GM19025 (cell line): ENCODE measurements at regions not wholly inside any gene's neighbourhood (a gene's known extent, or its start where the extent isn't known, plus 50 kb on each side); places are given as distances from the start of the nearest gene placed in this dataset.
"Not testable (repeated sequence)": the region's sequence is repeated elsewhere in the genome, so short reads cannot be mapped to it uniquely, and the experiment has no call there.

Experiments used
- ATAC-seq: cut with Tn5 transposase; IDR thresholded peaks from one replicate; pipeline ENCODE4 v1.9.1; 2021; ENCODE audit warnings: mild to moderate bottlenecking, low read depth, moderate library complexity; ENCODE audit not compliant: unreplicated experiment

GRCh38 chr7:116371536-116371935 lies 128.0 kb upstream of the CAV2 start:
- not testable (repeated sequence) for ATAC-seq

- ATAC-seq: not testable (repeated sequence)
Measured at GRCh38 chr7:116373229-116373628, 126.3 kb upstream of the CAV2 start.

- no peak for ATAC-seq
Measured at GRCh38 chr7:116377721-116378120, 121.8 kb upstream of the CAV2 start.

GRCh38 chr7:116380025-116380424 lies 119.5 kb upstream of the CAV2 start:
- no peak for ATAC-seq

- ATAC-seq: no peak
Measured at GRCh38 chr7:116382375-116382774, 117.2 kb upstream of the CAV2 start.

- no peak for ATAC-seq
Measured at GRCh38 chr7:116384936-116385635, 114.5 kb upstream of the CAV2 start.

GRCh38 chr7:116386674-116387073 lies 112.9 kb upstream of the CAV2 start:
- ATAC-seq: no peak

- ATAC-seq: no peak
Measured at GRCh38 chr7:116390363-116390762, 109.2 kb upstream of the CAV2 start.

- no peak for ATAC-seq
Measured at GRCh38 chr7:116392806-116393205, 106.7 kb upstream of the CAV2 start.

- ATAC-seq: no peak
Measured at GRCh38 chr7:116393654-116394053, 105.9 kb upstream of the CAV2 start.

- no peak for ATAC-seq
Measured at GRCh38 chr7:116394106-116394505, 105.4 kb upstream of the CAV2 start.

GRCh38 chr7:116395141-116395791 lies 104.3 kb upstream of the CAV2 start:
- ATAC-seq: no peak

- ATAC-seq: no peak
Measured at GRCh38 chr7:116398672-116399071, 100.9 kb upstream of the CAV2 start.

- ATAC-seq: no peak
Measured at GRCh38 chr7:116399819-116400218, 99.7 kb upstream of the CAV2 start.

- ATAC-seq: no peak
Measured at GRCh38 chr7:116400522-116400921, 99.0 kb upstream of the CAV2 start.

- no peak for ATAC-seq
Measured at GRCh38 chr7:116401711-116402110, 97.8 kb upstream of the CAV2 start.

- ATAC-seq: no peak
Measured at GRCh38 chr7:116403265-116403664, 96.3 kb upstream of the CAV2 start.

- ATAC-seq: no peak
Measured at GRCh38 chr7:116404389-116404788, 95.1 kb upstream of the CAV2 start.

GRCh38 chr7:116405810-116406209 lies 93.7 kb upstream of the CAV2 start:
- no peak for ATAC-seq

- no peak for ATAC-seq
Measured at GRCh38 chr7:116407165-116407564, 92.4 kb upstream of the CAV2 start.

- no peak for ATAC-seq
Measured at GRCh38 chr7:116408166-116408565, 91.4 kb upstream of the CAV2 start.

- ATAC-seq: not testable (repeated sequence)
Measured at GRCh38 chr7:116408831-116409453, 90.6 kb upstream of the CAV2 start.
